HG03354 (cell line): ENCODE measurements at regions not wholly inside any gene's neighbourhood (a gene's known extent, or its start where the extent isn't known, plus 50 kb on each side); places are given as distances from the start of the nearest gene placed in this dataset.

Experiments
- ATAC-seq: cut with Tn5 transposase; IDR thresholded peaks from one replicate; pipeline ENCODE4 v1.9.1; 2021; ENCODE audit warnings: mild to moderate bottlenecking; ENCODE audit not compliant: unreplicated experiment, poor library complexity, severe bottlenecking

GRCh38 chr3:71903936-71904335, 119.0 kb upstream of the PROK2 start:
- no peak for ATAC-seq

GRCh38 chr3:71903112-71903495, 118.2 kb upstream of the PROK2 start:
- no peak for ATAC-seq

- no peak for ATAC-seq
Observed at GRCh38 chr3:71902258-71903111, 117.5 kb upstream of the PROK2 start.

GRCh38 chr3:71901645-71902044, 116.7 kb upstream of the PROK2 start:
- no peak for ATAC-seq

GRCh38 chr3:71900057-71900456, 115.1 kb upstream of the PROK2 start:
- ATAC-seq: no peak

GRCh38 chr3:71896751-71897150, 111.8 kb upstream of the PROK2 start:
- ATAC-seq: no peak

- no peak for ATAC-seq
Observed at GRCh38 chr3:71893702-71894479, 108.9 kb upstream of the PROK2 start.

GRCh38 chr3:71893122-71893521, 108.2 kb upstream of the PROK2 start:
- no peak for ATAC-seq

- no peak for ATAC-seq
Observed at GRCh38 chr3:71891483-71891882, 106.5 kb upstream of the PROK2 start.

- no peak for ATAC-seq
Observed at GRCh38 chr3:71890356-71890931, 105.5 kb upstream of the PROK2 start.

- no peak for ATAC-seq
Observed at GRCh38 chr3:71887256-71887655, 102.3 kb upstream of the PROK2 start.

- no peak for ATAC-seq
Observed at GRCh38 chr3:71885006-71885405, 100.1 kb upstream of the PROK2 start.

GRCh38 chr3:71881732-71882131, 96.8 kb upstream of the PROK2 start:
- ATAC-seq: no peak

- ATAC-seq: no peak
Observed at GRCh38 chr3:71881041-71881440, 96.1 kb upstream of the PROK2 start.

- no peak for ATAC-seq
Observed at GRCh38 chr3:71879089-71879488, 94.1 kb upstream of the PROK2 start.

GRCh38 chr3:71876135-71877105, 91.5 kb upstream of the PROK2 start:
- ATAC-seq: no peak

GRCh38 chr3:71875461-71875947, 90.6 kb upstream of the PROK2 start:
- peak; percentile 98 for ATAC-seq

- no peak for ATAC-seq
Observed at GRCh38 chr3:71874618-71875017, 89.7 kb upstream of the PROK2 start.

GRCh38 chr3:71873093-71873611, 88.2 kb upstream of the PROK2 start:
- no peak for ATAC-seq
